HG02943 (cell line): ENCODE measurements at regions not wholly inside any gene's neighbourhood (a gene's known extent, or its start where the extent isn't known, plus 50 kb on each side); places are given as distances from the start of the nearest gene placed in this dataset.

ENCODE experiments used
- ATAC-seq: cut with Tn5 transposase; IDR thresholded peaks from one replicate; pipeline ENCODE4 v1.9.1; 2021; ENCODE audit warnings: mild to moderate bottlenecking, low read depth, moderate library complexity; ENCODE audit not compliant: unreplicated experiment

DNA sequence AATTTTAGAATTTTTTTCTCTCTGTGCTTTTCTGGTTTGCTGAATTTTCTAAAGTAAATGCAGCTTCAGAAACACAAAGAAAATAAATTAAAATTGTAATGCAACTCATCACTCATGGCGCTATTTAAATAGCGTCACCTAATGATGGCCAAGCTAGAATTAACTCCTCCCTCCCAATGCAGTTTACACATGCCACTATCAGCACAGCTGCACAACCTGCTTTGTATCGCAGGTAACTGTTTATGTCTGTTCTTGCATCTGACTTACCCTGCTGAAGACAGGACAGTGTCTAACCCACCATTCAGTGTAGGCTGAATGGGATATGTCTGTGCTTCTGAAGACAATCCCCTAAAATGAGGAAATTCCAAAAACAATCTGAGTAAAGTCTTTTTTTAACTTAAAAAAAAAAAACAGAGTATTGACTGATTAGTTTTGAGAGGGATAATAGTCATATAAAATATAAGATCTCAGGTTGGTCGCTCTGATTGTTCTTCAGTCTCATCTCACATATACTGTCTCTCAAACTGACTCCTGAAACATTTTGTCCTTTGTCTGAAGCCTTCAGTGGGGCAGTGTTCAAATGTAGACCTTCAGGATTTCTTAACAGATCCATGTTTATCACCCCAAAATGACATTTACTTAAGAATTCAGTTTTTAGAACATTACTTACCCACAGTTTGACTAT lies 271.4 kb downstream of the ZEB2 start:
- ATAC-seq, result no peak

DNA sequence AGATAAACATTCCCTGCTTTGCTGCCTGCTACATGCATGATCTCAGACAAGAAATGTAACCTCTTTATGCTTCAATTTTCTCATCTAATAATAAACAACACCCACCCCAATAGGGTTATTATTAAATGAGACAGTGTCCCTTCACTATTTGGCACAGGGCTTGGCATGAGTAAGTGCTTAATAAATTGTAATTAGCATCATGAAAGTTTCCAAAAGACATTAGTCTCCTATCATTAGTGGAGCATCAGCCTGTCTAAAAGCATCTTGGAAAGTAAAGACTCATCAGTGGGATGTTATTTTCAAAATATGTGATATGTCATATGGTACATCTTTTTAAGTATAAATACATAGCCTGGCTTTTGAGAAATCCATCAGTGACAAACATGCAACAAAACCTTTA lies 275.0 kb downstream of the ZEB2 start:
- ATAC-seq, result no peak

DNA sequence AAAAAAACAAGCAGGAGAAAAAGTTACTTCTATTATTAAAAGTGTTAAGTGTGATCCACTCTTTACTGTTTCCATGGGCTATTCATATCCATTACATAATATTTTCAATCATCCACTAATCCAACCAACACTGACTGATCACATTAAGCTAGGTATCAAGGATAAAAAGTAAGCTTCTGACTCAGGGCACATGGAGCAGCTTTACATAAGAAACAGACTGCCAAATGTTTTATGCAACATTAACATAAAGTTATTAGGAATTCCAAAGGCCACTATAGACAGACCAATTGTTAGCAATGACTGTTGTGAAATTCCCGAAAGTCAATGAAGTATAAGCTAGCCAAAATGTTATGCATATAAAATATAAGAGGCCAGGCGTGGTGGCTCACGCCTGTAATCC lies 277.6 kb downstream of the ZEB2 start:
- no peak for ATAC-seq

DNA sequence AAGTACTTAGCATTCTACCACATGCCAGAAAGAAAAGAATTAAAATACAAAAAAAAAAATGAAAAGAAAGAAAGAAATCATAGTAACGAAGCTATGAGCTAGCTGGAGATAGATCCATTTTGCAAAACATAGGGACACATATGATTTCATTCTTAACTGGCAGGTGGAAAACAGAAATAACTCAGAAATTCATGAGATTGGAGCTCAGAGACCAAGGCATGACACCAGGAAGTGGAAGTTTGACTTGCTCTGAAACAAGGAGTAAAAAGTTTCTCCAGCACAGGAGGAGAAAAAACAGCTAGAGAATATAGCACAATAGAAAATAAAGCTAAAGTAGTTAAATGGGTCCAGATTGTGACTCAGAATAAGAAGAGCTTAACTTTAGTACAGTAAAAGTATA lies 278.1 kb downstream of the ZEB2 start:
- no peak for ATAC-seq

DNA sequence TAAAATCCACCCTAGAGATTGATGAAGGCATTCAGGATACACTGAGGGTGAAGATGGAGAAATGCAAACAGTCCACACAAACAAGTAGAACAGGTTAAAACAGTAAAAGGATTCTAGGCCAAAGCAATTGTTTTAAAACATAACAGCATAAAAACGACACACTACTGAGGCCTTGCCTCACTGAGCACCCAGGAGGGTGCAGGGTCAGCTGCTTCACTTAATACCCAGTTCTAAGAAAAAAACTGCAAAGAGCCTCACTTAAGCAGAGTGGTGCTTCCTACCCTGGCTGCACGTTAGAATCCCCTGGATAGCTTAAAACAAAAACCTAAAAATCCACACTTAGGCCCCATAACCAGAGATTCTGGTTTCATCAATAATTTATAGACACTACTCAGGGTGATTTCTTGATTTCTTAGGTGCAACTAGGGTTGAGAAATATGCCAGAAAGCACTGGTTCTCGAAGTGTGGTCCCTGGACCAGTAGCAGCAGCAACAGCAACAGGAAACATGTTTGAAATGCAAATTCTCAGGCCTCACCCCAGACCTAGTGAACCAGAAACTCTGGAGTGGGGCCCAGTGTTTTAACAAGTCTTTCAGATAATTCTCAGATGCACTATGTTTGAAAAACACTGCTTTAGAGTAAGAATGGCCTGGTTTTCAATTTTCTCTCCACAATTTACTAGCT lies 279.1 kb downstream of the ZEB2 start:
- ATAC-seq, result peak; percentile 92

DNA sequence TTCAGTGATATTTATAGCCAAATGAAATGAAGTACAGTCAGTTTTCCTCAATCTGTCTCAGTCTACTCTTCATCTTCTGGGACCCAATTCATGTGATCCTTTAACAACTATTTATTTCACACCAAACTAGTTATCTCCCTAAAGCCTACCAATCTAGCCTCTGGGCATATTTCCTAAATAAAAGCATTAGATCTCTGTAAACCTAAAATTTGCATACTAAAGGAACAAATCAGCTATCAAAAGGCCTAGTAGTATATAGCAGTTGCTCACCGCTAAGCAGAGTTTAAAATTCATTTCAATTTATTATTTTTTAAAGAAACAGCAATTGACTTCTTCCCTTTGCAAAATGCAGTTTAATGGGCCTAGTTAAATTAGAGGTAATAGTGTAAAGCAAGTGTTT lies 280.2 kb downstream of the ZEB2 start:
- no peak for ATAC-seq

DNA sequence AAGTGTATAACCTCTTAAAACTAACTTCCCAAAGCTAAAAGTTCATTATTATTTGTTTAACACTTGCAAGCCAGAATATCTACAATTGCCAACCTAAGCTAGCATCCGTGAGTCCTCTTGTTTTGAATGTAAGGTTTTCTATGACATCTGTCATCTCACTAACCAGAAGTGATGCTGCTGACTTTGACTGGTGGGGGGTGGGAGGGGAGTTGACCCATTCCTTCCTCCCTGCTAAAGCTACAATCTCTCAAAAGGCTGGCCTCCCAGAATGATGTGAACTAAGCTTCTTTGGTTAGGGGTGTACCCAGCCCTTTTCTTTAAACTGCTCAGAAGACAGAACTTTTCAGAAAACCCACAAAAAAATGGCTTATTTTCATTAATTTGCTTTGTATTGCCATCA lies 280.6 kb downstream of the ZEB2 start:
- ATAC-seq, result no peak

DNA sequence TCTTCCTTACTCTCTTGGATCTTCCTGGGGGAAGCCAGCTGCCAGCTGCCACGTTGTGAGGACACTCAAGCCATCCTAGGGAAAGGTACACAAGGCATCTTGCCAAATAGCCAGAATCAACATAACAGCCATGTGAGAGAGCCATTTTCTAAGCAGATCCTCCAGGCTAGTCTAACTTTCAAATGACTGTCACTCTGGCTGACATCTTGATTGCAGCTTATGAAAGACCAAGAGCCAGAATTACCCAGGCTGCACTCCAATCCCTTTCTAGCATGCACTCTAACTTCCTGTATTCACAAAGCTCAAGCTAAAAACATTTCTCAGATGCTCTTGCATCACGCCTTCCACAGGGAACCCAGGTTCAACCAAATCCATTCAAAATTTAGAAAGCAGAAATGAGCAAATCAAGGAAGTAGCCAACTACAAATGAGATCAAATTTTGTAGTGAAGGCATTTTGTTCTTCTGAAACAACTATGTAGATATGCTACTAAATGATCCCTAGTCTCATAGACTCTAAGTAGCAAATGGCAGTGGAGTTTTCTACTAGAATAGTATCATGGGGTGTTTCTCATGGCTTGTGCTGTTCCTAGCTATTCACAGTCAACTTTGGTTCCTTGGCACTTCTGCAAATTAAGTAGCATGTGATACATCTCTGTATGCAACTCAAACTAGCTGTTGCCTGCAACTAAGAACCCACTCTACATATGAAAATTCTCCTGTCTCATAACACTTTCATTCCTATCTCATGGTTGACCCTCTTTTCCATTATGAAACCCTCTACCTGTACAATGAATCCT lies 281.9 kb downstream of the ZEB2 start:
- no peak for ATAC-seq

DNA sequence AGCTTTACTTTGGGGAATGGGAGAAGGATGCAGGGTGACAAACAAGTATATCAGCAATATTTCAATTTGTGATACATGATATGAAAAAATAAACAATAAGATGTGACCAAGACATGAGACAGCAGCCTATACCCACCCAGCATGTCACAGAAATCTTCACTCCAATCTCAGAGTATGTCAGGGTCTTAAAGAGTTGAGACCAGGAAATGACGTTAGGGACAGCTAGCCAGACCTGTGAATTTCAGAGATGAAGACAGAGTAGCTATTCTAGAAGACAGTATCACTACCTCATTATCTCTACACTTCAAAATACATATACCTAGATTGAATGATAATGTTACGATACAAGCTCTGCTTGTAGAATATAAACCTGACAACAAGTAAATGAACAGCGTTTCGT lies 282.8 kb downstream of the ZEB2 start:
- no peak for ATAC-seq

DNA sequence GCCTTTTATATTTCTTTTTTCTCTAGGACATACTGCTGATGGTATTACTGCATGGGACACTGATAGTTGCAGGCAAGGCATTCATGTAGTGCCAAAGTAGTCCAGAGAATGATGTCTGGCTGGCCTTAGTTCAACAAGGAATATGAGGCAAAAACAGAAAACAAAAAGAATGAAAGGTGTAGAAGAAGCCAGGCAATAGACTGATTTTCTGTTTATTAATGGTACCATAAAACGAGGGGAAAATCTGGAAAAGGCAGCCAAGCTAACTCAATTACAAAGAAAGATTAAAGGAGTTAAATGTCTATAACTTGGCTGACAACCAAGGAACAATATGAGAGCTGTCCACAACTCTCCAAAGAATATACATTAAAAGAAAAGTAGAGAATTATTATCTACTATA lies 284.9 kb downstream of the ZEB2 start:
- no peak for ATAC-seq

DNA sequence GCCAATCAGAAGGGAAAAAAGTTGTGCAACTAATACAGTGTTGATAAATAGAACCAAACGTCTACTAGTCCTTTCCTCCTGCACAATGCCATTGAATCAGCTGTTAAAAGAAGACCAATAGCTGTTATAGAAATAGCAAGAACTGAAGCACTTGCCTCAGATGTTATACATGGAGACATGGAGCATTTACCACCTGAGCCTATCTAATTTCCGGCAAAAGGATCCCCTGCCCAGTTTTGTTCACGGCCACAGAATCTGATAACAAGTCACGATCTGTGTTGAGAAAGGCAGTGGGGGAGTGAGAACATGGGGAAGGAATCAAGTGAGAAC lies 285.4 kb downstream of the ZEB2 start:
- ATAC-seq, result no peak

DNA sequence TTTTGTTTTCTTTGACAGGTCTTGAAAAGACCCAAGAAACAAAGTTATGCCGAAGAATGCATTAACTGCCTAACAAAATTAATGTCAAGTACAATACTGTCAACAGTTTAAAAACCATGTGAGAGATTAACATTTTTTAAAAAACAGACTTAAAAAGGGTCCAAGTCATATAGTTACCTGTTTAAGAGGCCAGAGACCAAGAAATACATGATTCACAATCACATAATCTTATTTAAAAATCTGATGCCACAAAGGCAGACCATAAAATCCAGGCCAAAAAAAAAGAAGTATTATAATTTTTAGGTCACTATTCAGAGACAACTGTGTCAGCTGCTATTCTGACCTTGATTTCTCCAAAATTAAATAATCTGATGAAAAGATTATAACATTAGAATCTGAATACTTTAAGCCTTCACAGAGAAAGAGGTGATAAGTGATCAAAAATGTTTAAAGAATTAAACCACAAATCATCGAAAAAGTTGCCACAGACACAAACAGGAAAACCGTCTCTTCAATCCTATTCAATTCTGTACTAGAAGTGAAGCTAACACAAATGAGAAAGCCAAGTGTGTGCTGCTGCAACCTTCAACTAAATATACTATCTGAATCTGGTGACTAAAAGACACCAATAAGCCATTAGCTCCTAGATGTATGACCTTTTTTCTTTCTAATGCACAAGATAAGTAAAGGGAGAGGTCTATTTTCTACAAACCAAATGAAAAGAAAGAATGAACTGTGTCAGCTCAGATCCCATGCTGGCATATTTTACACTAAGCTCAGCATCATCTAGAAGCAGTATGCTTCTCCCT lies 286.0 kb downstream of the ZEB2 start:
- ATAC-seq, result no peak

DNA sequence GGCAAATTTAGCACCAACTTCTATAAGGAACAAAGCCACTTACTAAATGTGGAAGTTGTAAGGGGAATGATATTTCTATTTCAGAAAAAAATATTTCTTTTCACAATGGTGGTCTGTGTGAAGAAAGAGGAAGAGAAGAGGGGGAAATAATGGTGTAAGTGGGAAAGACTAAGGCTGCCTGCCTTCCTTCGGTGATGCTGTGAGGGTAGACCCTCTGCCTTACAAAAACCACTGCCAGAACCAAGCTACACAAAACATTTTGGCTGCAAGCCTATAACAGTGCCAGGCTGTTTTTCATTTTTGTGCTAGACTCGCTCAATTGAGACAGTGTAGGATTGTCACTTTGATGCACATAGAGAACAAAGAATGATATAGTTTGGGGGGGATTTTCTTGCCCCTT lies 286.6 kb downstream of the ZEB2 start:
- ATAC-seq, result no peak

DNA sequence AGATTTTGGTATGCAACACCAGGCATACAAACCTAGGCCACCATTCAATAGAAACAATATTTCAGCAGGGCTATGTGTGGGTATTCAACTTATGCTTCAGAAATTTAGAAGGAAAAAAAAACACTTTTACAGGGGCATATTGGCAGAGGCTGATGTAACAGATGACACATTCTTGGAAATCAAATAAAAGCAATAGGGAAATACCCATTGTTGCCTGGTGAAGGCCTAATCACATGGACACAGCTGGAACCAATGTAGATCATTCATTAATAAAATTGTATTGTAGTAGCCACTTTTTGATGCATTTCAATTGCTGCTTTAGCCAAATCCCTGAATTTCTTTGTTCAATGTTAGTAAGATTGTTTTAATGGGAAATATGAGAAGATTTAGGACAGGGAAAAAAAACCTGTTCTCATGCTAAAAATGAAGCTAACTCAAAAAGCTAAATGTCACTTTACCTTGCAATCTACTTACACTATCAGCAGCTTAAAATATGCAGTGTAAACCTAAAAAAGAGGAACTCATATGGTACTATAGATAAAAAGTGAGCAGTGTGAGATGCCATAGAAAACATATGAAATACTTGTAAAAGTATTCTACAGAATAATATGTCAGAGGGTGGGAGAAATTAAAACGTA lies 289.4 kb downstream of the ZEB2 start:
- no peak for ATAC-seq

DNA sequence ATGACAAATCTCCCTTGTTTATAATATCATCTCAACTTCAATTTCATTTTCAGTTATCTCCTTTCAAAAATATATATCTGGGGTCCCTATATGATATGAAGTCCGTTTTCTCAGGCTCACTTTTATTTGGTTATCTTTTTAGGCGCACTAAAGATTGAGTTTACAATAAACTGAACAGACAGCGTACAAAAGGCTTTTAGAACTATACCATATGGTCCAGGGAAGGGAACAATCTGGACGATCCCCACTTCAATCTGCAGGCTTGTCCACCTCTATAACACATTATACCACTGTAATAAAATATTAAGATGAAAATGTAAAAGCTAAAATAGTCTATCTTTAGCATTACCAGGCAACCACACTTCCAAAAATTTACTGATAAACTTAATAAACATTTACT lies 289.9 kb downstream of the ZEB2 start:
- no peak for ATAC-seq

DNA sequence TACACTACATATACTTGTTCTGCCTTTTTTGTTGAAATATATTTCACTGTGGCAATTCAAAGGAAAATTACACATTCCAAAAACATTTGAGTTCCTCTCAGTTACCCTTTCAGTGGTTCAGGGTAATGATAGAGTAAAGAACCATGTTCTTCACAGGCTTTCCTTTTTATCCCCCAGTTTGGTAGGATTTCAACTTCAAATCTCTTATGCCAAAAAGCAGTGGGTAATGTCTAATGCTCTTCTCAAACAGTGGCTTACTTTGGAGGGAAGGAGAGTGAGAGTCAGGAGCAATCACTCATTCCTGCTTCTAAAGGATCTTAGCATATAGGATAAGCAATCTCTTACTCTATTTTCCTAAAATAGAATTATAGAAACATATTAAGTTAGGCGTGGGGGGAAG lies 290.6 kb downstream of the ZEB2 start:
- ATAC-seq, result no peak

DNA sequence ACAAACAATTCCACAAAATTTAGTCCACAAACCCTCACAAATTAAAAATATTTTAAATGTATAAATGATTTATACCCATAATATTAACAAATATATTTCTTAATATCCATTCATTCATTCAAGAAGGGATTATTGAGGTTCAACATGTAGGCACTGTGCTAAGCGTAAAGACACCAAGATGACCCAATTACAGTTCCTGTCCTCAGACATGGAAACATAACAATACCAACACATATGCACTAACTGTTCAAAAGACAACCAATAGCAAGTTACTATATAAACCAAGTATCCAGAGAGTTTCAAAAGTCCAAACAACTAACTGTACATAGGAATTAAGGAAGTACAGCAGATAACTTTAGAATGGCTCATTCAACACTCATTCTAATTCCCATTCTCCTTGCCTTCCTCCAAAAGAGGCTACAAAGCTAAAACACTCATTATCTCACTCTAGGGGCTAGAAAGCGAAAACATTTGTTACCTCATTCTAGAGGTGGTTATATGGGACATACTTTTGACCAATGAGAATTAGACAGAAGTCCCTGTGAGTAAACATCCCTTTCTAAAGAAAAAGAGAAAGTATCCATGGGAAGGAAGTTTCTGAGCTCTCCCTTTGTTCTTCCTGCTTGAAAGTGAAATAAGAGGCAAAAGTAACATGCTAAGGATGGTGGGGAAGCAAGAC lies 292.4 kb downstream of the ZEB2 start:
- ATAC-seq, result no peak

DNA sequence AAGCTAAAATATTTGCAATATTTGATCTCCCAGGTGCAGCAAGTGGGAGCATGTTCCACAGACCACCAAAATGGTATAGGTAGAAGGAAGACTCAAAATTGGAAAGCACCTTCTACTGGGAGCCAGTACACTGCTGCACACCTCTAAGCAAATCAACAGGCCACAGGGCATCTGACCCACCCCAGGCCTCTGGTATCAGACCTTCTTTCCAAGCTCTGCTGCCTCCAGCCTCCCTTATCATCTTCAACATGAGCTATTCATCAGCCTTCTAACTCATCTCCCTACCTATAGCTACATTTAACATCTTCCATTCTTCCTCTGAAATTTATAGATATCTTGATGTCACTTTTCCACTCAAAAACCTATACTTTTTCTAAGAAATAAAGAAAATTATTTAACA lies 294.8 kb downstream of the ZEB2 start:
- ATAC-seq, result no peak

DNA sequence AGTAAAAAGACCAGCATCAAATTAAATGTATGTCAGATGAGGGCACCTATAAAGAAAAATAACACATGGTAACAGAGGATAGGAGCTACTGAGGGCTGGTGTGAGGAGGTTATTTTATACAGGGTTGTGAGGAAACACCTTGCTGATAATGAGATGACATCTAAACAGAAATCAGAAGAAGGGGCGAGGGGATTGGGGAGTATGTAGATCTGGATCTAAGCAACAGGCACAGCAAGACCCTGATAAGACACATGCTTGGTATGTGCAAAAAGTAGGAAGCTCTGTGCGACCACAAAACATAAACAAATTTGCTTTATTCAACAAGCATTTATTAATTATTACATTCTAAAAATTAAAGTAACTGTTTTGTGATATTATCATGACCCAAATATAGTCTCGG lies 295.4 kb downstream of the ZEB2 start:
- ATAC-seq, result no peak

DNA sequence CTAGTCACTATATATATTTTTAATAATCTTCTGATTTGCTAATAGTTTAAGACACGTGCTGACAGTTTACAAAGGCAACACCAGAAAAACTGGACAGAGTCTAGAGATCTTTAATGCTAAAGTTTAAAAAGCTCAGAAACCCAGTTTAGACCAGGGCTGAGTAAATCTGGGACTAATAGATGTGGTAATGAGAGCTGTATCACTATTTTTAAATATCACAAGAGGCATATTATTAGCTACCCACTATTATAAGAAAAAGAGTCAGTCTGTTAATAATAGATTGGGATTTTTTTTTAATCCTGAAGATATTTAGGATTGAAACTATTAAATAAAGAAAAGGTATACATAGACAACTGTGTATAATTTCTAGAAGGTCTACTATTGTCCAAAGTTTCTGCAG lies 299.9 kb downstream of the ZEB2 start:
- ATAC-seq, result no peak
